ENCODE measurements at regions not wholly inside any gene's neighbourhood (a gene's known extent, or its start where the extent isn't known, plus 50 kb on each side); places are given as distances from the start of the nearest gene placed in this dataset.
"Not testable (repeated sequence)": the region's sequence is repeated elsewhere in the genome, so short reads cannot be mapped to it uniquely, and the experiment has no call there.

GRCh38 chr2:142332196-142332595 is 201.4 kb upstream of the LRP1B start:
- no peak for DNase-seq

DNA sequence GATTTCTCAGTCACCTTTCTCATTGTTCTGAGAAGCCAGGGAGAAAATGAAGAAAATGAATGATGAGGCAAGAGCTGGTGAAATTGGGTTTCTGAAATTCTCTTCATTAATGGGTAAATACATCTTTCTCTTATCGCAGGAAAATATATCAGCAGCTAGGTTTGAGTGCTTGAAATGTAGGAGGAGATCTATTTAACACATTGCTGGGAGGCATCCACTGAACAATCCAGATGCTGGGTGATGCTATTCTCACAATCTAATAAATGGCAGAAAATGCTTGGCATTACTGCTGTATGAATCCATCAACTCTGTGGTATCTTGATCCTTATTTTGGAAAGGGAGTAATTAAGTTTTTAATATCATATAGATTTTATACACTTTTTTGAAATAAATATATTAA is 199.6 kb upstream of the LRP1B start:
- no peak for DNase-seq

- DNase-seq: no peak
Measured at GRCh38 chr2:142325870-142326269, 195.1 kb upstream of the LRP1B start.

DNA sequence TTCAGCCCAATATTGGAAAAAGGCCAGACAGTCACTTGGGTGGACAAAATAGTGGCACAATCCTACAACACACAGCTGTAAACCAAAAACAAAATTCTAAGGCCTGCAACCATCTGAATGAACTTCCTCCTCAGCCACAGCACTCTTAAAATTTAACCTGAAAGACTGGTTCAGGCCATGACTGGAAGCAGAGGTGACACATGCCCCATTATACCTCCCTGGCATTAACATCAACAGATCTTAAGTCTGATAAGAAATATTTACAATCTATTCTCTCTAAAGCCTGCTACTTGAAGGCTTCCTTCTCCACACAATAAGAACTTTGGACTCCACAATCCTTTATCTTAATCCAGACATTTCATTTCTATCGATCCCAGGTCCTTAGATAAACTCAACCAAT is 192.4 kb upstream of the LRP1B start:
- DNase-seq: no peak

GRCh38 chr2:142321706-142322280 is 191.0 kb upstream of the LRP1B start:
- no peak for DNase-seq

DNA sequence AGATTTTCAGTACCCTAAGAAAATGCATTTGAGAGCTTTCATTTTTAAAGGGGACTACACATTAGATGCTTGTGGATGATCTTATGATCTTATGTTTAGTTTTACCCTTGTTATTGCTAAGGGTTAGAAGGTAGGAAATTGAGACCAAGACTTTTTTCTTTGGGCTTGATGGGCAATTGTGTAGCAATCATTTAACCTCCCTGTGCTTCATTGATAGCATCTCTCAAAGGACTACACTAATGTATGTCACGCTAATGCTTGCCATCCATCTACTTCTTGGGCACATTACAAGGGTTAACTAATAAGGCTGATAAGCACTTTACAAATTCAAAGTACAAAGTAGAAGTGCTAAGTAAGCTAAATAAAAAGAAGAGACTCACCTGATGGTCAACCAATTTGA is 189.3 kb upstream of the LRP1B start:
- DNase-seq: no peak

DNA sequence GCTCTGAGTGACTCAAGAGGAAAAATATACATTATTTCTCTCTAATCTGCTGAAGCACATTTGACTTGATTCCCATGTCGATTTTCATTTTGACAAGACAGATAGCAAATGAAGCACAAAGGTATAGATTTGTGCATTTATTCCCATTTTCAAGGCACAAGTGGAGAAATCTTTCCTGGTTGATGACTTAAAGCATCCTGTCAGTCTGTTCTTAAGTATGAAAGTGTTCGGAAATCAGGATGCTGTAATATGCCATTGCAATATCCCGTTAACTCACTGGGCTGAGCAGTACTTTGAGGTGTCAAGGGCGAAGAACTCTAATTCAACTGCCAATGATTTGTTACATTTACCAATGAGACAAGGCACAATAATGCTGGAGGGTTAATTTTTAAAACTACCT is 185.2 kb upstream of the LRP1B start:
- DNase-seq: no peak

DNA sequence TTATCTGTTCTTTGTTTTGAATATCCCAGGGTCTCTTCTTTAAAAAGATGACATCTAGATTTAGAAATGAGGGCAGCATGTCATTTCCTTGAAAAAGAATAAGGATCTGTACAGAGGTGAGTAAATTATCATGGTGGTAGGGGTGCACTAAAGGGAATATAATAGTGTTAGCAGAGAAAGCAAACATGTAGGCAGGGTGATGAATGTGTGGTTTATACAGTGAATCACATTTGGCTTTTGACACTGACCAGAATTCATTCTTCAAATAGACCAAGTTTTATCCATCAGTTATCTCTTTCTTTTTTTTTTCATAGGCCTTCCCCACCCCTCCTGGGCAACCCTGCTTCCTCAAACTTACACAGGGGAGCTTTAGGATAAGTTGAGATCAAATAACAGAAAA is 184.5 kb upstream of the LRP1B start:
- no peak for DNase-seq

- DNase-seq: no peak
Measured at GRCh38 chr2:142314164-142314563, 183.3 kb upstream of the LRP1B start.

GRCh38 chr2:142310530-142310929 is 179.7 kb upstream of the LRP1B start:
- DNase-seq: no peak

DNA sequence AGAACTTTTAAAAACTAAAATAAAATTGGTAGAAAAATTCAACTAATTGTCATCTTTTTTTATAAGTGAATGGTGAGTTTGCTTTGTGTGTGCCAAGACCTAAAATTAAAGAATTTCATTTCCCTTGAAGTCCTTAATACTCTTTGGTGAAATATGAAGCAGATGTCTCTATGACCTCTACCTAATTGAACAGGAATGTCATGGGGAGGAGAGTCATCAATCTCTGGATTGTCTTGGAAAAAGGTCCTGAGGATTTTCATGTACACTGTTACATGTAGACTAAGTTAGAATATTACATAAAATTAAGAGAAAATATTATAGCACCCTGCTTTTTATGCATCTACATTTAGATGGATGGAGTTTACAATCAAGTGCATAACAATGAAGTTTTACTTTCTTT is 177.9 kb upstream of the LRP1B start:
- no peak for DNase-seq

- DNase-seq: no peak
Measured at GRCh38 chr2:142307616-142308115, 176.8 kb upstream of the LRP1B start.

DNA sequence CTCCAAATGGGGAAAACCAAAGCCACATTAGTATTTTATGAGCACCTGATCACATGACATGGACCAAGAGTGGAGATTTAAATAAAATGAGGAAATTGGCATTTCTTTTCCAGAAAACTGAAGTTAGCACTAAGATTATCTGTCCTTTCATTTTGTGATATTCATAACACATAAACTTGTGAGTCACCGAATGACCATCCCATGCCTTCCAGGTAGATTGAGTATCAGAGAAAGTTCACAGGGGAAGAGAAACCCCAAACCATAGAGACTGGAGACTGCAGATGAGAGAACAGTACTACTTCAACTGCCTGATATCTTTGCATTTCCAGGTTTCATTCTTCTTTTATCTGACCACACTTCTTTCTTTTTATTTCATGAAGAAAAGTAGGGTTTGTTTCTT is 176.3 kb upstream of the LRP1B start:
- DNase-seq: no peak

DNA sequence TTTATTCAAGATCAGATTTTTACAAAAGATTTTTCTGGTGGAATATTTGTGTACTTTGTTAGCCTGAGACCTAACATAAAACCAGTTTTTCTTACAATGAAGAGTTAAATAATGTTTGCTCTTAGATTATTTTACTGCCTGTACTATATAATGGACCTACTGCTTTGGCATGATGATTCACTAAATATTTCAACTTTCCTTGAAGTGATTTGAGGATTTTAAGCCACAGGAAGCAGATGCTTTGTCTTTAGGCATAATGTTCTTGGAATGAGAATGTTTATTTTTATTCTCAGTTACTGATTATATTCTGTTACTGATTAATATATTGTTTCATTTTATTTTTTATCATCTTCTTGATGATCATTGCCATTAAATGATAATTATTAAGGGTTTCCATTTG is 175.3 kb upstream of the LRP1B start:
- no peak for DNase-seq

GRCh38 chr2:142300517-142300916 is 169.7 kb upstream of the LRP1B start:
- DNase-seq: no peak

- no peak for DNase-seq
Measured at GRCh38 chr2:142299021-142299420, 168.2 kb upstream of the LRP1B start.

- no peak for DNase-seq
Measured at GRCh38 chr2:142294225-142294624, 163.4 kb upstream of the LRP1B start.

- DNase-seq: no peak
Measured at GRCh38 chr2:142291969-142292368, 161.2 kb upstream of the LRP1B start.

DNA sequence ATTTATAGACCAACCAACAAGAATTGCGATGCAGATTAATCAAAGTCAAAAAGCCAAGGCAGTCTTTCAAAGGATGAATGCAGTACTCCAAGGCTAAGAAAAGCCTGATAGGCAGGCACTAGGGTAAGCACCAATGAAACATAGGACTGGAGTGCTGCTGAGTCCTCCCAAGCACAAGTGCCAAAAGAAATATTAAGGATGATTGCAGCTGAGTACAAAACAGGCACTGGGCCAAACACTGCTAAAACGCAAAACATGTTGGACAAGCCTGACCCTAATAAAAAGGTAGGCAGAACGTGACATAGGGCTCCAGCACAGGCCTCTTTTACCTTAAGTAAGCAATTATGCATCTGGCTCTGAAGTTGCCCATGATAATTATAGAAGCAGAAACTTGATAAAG is 160.1 kb upstream of the LRP1B start:
- DNase-seq: no peak

GRCh38 chr2:142286618-142287017 is 155.8 kb upstream of the LRP1B start:
- DNase-seq: no peak

DNA sequence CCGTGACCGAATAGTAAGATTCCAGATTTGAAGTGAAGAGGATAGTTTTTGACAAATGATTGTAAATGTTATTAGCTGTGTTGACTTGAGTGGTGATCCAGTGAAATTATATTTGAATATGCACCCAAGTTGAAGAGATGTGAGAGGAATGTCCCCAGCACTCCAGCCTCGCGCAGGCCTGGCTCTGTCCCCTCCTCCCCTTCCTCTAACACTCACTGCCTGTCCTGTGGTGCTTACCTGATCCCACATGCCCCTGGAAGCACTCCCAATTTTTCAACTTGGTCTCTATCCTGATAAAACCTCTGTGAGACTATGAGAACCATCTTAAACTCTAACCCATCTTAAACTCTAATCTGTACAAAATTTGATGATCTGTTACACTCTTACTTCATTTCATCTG is 154.7 kb upstream of the LRP1B start:
- DNase-seq: no peak

DNA sequence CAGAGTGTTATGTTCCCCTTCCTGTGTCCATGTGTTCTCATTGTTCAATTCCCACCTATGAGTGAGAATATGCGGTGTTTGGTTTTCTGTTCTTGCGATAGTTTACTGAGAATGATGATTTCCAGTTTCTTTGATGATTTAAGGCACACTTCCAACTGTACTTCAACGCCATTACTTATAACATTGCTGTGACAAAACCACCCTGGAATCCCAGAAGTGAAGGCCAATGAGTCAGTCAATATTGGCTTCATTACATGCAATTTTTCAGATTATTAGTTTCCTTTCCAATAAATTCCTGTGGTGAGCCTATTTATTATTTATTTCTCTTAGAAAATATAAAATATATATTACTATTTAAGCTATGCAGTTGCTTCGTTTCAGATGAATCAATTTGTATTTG is 153.5 kb upstream of the LRP1B start:
- not testable (repeated sequence) for DNase-seq

DNA sequence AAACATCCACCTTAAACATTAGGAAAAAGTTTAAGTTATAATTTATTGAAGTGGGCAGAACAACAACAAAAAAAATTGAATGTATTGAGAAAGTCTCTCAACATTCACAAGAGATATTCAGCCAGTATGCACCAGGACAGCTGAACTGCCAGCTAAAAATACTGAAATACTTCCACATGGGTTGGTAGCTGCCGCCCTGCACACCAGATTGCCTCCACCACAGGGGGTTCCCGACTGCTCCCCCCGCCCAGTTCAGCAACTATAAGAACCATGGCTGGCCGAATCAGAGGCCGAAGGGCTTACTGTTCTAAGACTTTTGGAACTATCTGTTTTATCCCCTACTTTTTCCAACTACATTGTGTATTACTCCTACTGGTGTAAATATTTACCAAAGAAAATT is 150.0 kb upstream of the LRP1B start:
- no peak for DNase-seq

GRCh38 chr2:142270990-142271389 is 140.2 kb upstream of the LRP1B start:
- no peak for DNase-seq

- DNase-seq: no peak
Measured at GRCh38 chr2:142270291-142270690, 139.5 kb upstream of the LRP1B start.
